ENCODE measurements at regions not wholly inside any gene's neighbourhood (a gene's known extent, or its start where the extent isn't known, plus 50 kb on each side); places are given as distances from the start of the nearest gene placed in this dataset.
A peak's percentile ranks its signal among the peaks of the same experiment; 100 is the strongest.

DNA sequence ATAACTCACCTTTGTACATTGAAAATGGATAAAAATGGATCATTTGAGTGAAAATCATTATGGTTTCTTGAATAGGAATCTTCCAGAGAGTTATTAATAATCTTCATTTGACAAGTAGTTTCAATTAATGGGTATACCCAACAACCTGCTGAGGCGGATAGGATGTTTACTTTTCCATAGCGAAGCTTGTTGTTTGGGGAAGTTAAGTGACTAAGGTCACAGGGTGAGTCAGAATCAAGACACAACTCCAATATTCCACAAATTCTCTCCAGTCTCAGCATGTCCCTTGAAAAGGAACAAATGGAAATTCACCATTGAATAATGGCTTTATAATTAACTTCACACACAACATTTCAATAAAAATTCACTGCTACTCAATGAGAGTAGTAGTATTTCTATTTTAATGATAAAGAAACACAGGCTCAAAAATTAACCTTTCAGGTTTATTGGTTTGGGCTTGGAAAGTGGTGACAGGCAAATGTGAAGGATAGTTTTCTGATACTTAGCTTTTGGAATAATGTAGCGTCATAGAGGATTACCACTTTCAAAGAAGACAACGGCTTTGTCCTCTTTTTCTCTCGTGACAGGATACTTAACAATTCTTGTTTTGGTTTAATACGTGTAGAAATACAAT, 211.3 kb downstream of the GPD2 start:
- ATAC-seq: no peak
- no peak for DNase-seq
- intact Hi-C loops (cut with micrococcal nuclease): no loop called here

DNA sequence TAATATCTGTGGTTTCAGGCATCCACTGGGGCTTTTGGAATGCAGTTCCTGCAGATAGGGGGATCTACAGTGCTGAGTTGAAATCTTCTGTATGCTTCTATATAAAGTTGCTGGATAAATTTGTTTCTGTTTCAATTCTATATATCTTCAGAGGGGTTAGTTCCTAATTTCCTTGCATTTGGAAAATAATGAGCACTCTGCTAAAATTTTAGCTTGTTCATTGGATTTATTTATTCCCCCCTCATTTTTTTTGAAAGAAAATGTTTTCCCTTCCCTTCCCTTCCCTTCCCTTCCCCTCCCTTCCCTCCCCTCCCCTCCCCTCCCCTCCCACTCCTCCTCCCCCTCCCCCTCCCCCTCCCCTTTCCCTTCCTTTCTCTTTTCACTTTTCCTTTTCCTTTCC, 212.3 kb downstream of the GPD2 start:
- ATAC-seq: no peak
- intact Hi-C loops (cut with micrococcal nuclease): no loop called here

DNA sequence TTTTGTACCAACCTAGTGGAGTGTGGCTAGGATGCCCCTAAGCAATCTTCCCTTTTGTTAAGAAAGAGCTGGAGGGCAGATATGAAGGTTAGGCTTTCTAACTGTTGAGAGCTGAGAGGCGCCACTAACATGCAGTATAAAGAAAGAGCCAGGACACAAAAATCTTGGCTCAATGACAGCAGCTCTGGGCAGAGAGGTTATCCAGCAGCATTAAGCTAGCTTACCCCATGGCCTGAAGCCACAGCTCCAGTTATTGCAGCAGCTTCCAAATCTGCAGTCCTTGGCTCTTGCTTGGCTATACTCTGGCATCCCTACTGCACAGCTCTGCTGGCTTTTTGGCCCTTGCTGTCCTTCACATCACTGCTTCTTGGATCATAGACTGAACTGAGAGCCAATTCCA, 213.4 kb downstream of the GPD2 start:
- ATAC-seq (peak; percentile 100), DNase-seq (peak; percentile 64)
- intact Hi-C loops (cut with micrococcal nuclease): no loop called here

More for the DNA sequence above, 212.3 kb downstream of the GPD2 start:
- no peak for DNase-seq

DNA sequence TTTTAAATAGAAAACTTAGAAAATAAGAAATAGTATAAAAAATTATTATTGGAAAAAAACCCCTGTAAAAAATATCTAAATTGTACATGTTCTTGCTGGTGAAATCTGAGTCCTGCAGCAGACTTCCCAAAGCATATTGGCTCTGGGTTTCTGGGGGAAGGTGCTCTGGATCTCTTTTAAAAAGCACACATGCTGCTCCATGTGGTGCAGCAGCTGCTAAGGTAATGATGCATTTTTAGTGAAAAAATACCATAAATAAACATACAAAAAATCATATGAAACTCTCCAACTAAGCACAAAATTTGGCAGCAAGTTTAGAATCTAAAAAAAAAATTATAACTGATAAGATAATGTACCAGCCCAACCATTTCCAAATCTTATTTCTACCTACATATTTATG, 216.5 kb downstream of the GPD2 start:
- intact Hi-C loops (cut with micrococcal nuclease): no loop called here
- ATAC-seq (no peak), DNase-seq (no peak)

DNA sequence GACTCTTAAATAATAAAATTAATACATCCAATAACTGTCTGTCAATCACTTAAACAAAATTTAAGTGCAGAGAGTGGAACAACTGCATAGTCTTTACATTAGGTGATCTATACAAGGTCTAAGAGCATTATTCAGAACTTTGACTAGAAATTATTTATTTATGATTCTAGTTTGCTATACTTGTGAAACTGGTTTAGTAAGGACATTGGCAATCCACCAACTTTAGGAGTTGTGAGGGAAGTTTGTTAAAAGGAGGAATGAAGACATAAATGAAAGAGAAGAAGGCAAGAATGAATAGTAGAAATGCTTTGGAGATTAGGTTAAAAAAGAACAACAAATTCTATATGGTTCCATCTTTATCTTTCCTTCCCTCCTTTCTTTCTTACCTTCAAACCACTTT, 217.5 kb downstream of the GPD2 start:
- DNase-seq: no peak
- ATAC-seq: no peak
- intact Hi-C loops (cut with micrococcal nuclease): no loop called here

DNA sequence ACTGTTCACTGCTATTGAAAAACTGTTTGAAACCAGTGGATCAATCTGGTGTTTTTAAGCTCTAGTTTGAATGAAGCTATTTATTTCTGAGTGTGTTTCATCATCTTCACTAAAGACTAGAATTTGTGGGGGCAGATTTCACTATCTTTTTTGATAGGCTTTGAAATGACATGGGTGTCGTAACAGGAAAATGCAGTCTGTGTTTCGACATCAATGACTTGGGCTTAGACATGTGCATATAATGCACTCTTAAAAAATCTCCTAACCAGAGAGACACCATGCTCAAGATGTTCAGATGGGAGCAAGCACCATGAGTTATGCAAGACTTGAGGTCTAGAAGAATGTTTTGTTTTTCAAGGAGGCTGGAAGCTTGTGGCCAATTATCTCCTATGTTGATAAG, 221.6 kb downstream of the GPD2 start:
- intact Hi-C loops (cut with micrococcal nuclease): no loop called here

DNA sequence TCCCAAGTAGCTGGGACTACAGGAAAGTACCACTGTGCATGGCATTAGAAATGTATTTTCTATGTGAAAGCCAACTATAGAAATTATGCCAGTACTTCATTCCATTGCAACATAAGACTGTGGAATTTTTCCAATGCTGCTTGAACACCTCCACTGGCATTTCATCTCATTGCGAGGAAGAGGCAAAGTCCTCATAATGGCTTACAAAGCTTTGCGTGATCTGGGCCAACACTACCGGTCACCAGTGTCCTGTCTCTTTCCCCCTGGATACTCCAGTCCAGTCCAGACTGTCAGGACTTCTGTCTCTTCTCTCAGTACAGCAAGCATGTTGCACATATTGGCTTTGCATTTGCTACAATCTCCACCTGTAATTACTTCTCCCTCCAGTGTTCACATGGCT, 223.5 kb downstream of the GPD2 start:
- DNase-seq (no peak), ATAC-seq (no peak)
- intact Hi-C loops (cut with micrococcal nuclease): no loop called here

More for the DNA sequence above, 221.6 kb downstream of the GPD2 start:
- no peak for ATAC-seq
- no peak for DNase-seq

DNA sequence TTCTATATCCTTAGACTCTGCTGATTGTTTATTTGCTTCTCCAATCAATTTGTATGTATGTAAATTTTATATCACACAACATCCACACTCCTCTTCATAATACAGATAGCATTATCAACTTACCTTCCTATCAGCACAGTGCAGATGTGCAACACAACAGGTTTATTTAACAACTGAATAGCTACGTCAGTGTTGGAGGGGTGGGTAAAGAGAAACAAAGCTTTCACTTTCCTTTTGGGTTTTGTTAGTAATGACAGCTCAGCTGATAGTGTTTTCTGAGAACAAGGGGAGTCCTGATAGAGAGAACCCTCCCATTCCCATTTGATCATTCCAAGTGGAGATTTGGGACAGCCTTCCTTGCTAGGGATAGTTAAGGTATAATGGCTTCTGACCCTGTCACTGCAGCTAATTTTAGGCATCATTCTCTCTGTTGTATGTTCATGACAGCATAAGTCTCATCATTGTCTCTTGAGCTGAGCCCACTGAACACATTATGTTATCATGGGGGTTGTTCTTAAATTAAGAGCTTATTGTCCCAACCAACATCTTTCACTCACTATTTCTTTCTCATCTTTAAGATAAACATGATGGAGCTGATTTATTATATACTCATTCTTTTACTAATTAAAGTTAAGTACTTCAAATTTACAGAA, 227.7 kb downstream of the GPD2 start:
- intact Hi-C loops (cut with micrococcal nuclease): no loop called here
- DNase-seq (no peak), ATAC-seq (no peak)

DNA sequence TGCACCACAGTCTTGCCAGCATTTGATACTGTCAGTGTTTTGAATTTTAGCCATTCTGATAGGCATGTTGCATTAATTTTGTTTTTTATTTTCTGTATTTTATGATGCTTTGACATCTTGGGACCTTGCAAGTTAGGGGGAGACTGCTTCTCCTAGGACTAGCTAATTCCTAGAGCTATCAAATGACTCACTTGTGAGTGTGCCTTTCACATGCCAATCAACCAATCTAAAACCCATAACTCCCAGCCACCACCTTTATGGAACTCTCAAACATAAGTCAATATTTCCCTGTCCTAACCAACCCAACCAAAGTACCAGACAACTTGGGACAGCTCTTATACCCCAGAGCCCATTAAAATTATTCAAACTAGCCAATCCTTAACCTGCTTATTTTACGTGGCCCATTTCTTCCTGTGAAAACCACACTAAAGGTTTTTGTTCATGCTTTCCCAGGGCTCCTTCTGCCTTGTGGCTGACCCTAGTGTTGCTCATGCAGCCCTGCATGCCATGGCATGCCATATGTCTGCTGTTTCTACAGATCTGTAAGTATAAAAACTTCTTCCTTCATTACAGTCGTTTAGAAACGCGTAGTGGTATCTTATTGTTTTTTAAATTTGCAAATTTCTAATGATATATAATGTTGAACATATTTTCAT, 230.1 kb downstream of the GPD2 start:
- intact Hi-C loops (cut with micrococcal nuclease): no loop called here
- ATAC-seq (no peak), DNase-seq (no peak)

DNA sequence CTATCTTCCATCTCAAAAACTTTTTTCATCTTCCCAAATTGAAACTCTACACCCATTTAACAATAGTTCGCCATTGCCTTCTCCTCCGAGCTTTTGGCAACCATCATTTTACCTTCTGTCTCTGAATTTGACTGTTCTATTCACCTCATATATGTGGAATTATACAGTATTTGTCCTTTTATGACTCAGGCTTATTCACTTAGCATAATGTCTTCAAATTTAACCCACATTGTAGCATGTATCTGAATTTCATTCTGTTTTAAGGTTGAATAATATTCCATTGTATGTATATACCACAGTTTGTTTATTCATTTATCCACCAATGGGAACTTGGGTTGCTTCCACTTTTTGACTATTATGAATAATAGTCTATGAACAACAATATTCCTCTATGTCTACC, 233.9 kb downstream of the GPD2 start:
- no peak for ATAC-seq
- no peak for DNase-seq
- intact Hi-C loops (cut with micrococcal nuclease): no loop called here

DNA sequence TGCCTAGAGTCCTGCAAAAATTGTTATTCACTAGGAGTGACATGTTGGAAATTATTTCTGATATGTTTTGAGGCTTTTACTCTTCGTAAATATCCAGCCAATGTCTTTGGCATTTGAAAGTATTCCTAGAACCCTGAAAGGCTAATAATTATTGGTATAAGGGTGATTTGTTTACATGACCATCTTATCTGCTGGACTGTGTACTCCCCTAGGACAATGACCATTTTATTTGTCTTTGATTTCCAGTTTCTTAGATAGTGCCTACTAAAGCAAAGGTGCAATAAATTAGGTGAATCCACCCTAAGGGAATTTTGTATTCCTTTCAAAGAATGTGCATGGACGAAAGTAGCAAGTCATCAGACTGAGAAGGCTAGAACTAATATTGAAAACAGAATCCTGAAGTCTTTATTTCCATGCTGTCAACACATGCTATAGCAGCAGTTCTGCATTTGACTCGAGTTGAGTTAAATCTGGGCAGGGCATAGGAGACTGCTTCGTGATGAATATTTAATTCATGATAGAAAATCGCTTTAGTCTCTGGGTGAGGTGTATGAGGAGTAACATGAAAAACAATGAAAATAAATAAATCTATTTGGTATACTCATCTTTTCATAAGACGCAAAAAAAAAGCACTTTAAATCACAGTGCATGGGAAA, 235.7 kb downstream of the GPD2 start:
- no peak for DNase-seq
- ATAC-seq: no peak
- intact Hi-C loops (cut with micrococcal nuclease): no loop called here

DNA sequence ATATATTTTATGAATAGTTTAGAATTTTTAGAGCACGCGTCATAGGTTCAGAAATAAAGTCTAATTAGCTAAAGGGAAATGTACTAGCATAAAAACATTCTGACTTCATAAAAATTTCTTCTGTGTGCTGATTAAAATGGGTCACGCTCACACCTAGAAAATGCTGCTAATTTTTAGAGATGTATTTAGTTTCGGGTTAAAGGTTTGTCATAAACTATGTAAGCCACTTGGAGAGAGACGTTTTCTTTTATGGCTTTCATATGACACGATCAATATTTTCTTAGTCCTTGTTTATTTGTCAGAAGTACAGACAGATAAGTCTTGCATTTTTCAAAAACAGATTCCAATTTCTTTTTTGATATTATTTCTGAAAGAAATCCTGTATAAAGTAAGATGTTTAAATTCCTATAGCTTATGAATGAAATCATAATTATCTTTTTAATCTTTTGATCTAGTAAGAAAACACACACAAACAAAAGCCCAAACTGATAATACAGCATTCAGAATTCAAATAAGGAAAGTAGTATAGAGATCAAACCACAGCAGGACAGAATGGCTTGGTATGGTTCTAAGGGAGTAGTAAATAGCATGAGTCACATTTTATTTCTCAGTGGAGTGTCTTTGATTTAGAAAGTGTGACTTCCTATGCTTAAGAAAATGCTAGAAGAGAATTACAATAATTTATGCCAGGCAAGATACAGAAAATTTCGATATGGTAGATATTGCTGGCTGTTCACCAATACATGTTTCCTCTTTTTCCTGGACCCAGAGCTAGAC, 236.6 kb downstream of the GPD2 start:
- ATAC-seq: no peak
- intact Hi-C loops (cut with micrococcal nuclease): no loop called here
- no peak for DNase-seq

DNA sequence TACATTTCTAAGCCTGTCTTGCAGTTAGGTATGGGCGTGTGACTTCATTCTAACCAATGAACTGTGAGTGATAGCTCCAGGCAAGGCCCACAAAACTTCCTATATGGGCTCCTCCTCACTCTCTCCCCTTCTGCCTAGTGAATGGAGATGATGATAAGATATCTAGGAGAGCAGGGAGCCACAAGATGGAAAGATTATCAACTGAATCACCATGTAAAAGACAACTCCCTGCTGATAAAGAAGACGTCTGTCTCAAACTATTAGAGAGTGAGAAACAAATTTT, 237.1 kb downstream of the GPD2 start:
- ATAC-seq (no peak), DNase-seq (no peak)
- intact Hi-C loops (cut with micrococcal nuclease): no loop called here

DNA sequence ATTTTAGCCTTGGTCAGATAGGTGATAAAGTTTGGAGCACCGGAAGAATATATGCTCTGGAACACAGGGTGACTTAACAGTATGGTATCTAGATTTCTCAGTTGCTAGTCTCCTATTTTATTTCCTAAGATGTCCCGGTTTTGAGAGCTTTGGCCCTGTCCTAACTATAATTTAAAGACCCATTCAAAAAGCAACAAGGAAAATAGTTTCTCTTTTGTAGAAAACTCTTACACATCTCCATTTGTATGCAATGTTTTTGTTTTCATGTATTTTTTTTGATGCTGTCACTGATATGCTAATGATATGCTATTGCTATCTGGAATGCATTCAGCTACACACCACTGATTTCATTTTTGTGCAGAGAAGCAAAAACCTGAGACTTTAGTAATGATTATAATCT, 237.8 kb downstream of the GPD2 start:
- no peak for ATAC-seq
- no peak for DNase-seq
- intact Hi-C loops (cut with micrococcal nuclease): no loop called here

DNA sequence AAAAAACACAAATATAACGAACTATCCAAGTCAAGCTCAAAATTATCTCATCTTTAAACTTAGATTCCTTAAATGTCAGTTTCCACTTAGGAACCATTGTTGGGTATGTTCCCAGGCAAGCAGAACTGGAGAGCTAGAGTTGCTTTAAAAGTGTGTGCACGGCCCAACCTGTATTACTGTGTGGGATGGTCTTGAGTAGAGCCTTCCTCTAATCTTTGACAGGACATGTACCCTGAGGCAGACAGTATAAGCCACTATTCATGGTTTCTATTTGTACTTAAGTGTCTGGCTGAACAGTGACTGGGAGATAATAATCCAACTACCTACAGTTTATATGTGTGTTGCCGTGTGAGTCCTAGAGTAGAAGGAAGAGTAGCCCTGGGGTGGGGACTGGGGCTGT, 239.7 kb downstream of the GPD2 start:
- ATAC-seq: peak; percentile 17
- intact Hi-C loops (cut with micrococcal nuclease): no loop called here

DNA sequence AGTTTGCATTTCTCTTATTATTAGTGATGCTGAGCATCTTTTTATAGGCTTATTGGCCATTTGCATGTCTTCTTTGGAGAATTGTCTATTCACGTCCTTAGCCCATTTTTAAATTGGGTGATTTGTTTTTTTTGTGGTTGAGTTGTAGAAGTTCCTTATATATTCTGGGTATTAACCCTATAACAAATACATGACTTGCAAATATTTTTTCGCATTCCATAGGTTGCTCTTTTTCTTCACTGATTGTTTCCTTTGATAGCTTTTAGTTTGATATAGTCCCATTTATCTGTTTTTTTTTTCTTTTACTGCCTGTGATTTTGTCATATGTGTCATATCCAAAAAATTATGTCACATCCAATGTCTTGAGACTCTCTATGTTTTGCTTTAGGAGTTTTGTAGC, 243.6 kb downstream of the GPD2 start:
- DNase-seq (no peak), ATAC-seq (no peak)
- intact Hi-C loops (cut with micrococcal nuclease): no loop called here

More for the DNA sequence above, 239.7 kb downstream of the GPD2 start:
- DNase-seq: no peak

DNA sequence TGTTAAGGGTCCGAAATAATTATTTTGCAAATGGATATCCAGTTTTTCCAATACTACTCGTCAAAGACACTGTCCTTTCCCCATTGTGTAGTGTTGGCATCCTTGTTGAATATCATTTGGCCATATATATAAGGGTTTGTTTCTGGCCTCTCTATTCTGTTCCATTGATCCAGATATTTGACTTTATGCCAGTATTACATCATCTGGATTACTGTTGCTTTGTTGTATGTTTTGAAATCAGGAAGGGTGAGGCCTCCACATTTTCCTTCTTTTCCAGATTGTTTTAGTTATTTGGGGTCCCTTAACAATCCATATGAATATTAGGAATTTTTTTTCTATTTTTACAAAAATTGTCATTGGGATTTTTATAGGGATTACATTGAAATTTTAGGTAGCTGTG, 244.1 kb downstream of the GPD2 start:
- no peak for DNase-seq
- intact Hi-C loops (cut with micrococcal nuclease): no loop called here
- ATAC-seq: no peak

DNA sequence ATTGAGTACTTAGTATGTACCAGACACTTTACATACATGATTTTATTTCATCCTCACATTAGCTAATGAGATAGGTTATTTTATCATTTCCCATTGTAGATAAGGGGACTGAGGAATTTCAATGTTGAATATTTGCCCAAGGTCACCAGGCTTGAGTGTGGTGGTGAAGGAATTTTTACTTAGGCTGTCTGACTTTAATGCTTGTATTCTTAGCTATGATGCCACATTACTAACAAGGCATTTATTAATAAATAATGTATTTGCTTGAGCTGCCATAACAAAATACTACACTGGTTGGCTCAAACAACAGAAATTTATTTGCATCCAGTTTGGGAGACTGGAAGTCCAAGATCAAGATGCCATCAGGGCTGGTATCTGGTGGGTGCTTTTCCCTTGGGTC, 250.9 kb downstream of the GPD2 start:
- intact Hi-C loops (cut with micrococcal nuclease): no loop called here
- DNase-seq: no peak
- ATAC-seq: no peak

DNA sequence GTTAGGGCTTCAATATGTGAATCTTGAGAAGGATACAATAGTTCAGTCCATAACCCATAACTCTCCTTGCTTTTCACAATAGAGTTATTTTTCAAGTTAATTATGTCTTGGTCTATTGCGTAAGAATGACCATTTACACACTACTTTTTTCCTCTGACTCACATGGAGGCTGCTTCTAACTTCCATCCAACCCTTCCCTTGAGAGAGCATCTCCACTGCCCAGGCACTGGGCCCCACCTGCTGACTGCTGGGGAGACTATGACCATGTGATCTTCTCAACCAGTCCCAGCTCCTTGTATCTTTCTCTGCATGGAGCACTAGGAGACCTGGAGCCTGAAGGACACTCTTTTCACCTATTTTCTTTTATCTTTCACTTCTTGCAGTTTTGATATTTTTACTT, 251.5 kb downstream of the GPD2 start:
- DNase-seq: peak; percentile 26

DNA sequence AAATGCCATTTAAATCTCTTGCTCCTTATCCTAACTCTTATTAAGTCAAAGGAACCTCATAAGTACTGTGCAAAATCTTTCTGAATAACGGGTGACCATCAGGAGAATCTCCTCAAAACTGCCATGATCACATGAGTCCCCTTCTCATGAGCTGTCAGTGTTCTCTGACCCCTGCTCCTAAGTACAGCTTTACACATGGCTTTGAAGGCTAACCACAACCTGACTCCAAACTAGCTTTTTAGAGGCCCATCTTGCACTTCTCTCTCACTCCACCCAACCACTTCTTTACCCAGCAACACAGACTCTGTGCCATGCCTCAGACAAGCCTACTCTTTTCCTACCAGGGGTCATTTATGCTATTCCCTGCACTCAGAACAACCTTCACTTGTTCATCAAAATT, 253.8 kb downstream of the GPD2 start:
- intact Hi-C loops (cut with micrococcal nuclease): no loop called here
- no peak for ATAC-seq
- no peak for DNase-seq

More for the DNA sequence above, 251.5 kb downstream of the GPD2 start:
- intact Hi-C loops (cut with micrococcal nuclease): no loop called here
- ATAC-seq: peak; percentile 61
